SU-DHL-6 (cell line): ENCODE measurements at regions not wholly inside any gene's neighbourhood (a gene's known extent, or its start where the extent isn't known, plus 50 kb on each side); places are given as distances from the start of the nearest gene placed in this dataset.

Experiments used
- H2AFZ ChIP-seq: fragments of 200-600 bp; sonication (generic); 2 replicates; pipeline ENCODE4 v1.6.1; 2014; ENCODE audit warnings: low read depth, mild to moderate bottlenecking, moderate library complexity, mixed read lengths, antibody characterized with exemption, low read length; ENCODE audit not compliant: severe bottlenecking
- H3F3A ChIP-seq: fragments of 200-600 bp; shearing (Covaris generic); 2 replicates; pipeline ENCODE4 v1.6.0; 2016; ENCODE audit warnings: antibody characterized with exemption, mild to moderate bottlenecking; ENCODE audit not compliant: insufficient read depth
- H3K27ac ChIP-seq: fragments of 200-600 bp; sonication (generic); 2 replicates; pipeline ENCODE4 v1.5.1; 2016; ENCODE audit warnings: low read depth, mild to moderate bottlenecking, low read length, moderate library complexity, mixed read lengths
- H3K27me3 ChIP-seq: fragments of 200-600 bp; sonication (generic), shearing (Covaris generic); 2 replicates; pipeline ENCODE4 v1.6.0; 2014; ENCODE audit warnings: mild to moderate bottlenecking, low read length
- H3K36me3 ChIP-seq: fragments of 200-600 bp; sonication (generic); 2 replicates; pipeline ENCODE4 v1.6.1; 2014; ENCODE audit warnings: mild to moderate bottlenecking, low read length, mixed read lengths
- H3K4me2 ChIP-seq: fragments of 300-600, 200-600 bp; shearing (Covaris generic), sonication (generic); 2 replicates; pipeline ENCODE4 v1.6.0; 2014; ENCODE audit warnings: low read length, low read depth, mild to moderate bottlenecking; ENCODE audit not compliant: poor library complexity, severe bottlenecking
- H3K4me3 ChIP-seq: fragments of 200-600 bp; sonication (generic); 2 replicates; pipeline ENCODE4 v1.5.1; 2014; ENCODE audit warnings: antibody characterized with exemption, low read length, mild to moderate bottlenecking, mixed read lengths; ENCODE audit not compliant: insufficient read depth, poor library complexity, severe bottlenecking
- H3K79me2 ChIP-seq: fragments of 200-600 bp; sonication (generic); 2 replicates; pipeline ENCODE4 v1.6.1; 2014; ENCODE audit warnings: mild to moderate bottlenecking, low read length, moderate library complexity; ENCODE audit not compliant: insufficient read depth
- H3K9ac ChIP-seq: fragments of 200-600 bp; sonication (generic); 2 replicates; pipeline ENCODE4 v1.7.0; 2014; ENCODE audit warnings: mild to moderate bottlenecking, low read length
- H3K9me2 ChIP-seq: fragments of 200-600 bp; sonication (generic); replicated peaks from 2 replicates; pipeline ENCODE4 v1.6.1; 2014; ENCODE audit warnings: low read length; ENCODE audit not compliant: insufficient read depth
- H3K9me3 ChIP-seq: fragments of 200-600 bp; sonication (generic); 2 replicates; pipeline ENCODE4 v1.6.1; 2014; ENCODE audit warnings: low read length, mixed read lengths; ENCODE audit not compliant: insufficient read depth
- H4K20me1 ChIP-seq: fragments of 200-600 bp; sonication (generic); 2 replicates; pipeline ENCODE4 v1.6.1; 2014; ENCODE audit warnings: low read depth, mild to moderate bottlenecking, antibody characterized with exemption, low read length, moderate library complexity, mixed read lengths
- CTCF ChIP-seq: fragments of 200-600 bp; sonication (generic); IDR thresholded peaks from one replicate; pipeline ENCODE4 v1.5.1; 2017; ENCODE audit warnings: antibody characterized with exemption, mild to moderate bottlenecking, low read length, moderate library complexity; ENCODE audit not compliant: insufficient read depth, poor library complexity, severe bottlenecking
- EZH2phosphoT487 ChIP-seq: fragments of 200-600 bp; sonication (generic), shearing (Covaris generic); conservative IDR thresholded peaks from 2 replicates; pipeline ENCODE4 v1.6.1; 2018; ENCODE audit warnings: mild to moderate bottlenecking, antibody characterized with exemption, low read length, moderate library complexity, mixed read lengths

GRCh38 chr1:201598973-201599372 is 60.0 kb downstream of the NAV1 start:
- no peaks in the 10 kb centered on the region for H3K79me2 ChIP-seq
- H3F3A ChIP-seq = no peaks in the 10 kb centered on the region
- no peaks in the 10 kb centered on the region for H3K9me2 ChIP-seq
- no peak overlapping the region for H3K4me2 ChIP-seq
- H3K9me3 ChIP-seq = no peaks in the 10 kb centered on the region
- no peak overlapping the region for H3K27ac ChIP-seq
- H3K36me3 ChIP-seq = no peaks in the 10 kb centered on the region
- H3K4me3 ChIP-seq = no peak overlapping the region
- no peak overlapping the region for H2AFZ ChIP-seq
- TF ChIP-seq EZH2phosphoT487 = no peak
- TF ChIP-seq CTCF = no peak
- H4K20me1 ChIP-seq = no peaks in the 10 kb centered on the region
- no peak overlapping the region for H3K9ac ChIP-seq
- H3K27me3 ChIP-seq = no peaks in the 10 kb centered on the region; the same call in 1 of the 2 replicates

GRCh38 chr1:201599548-201599947 is 60.6 kb downstream of the NAV1 start:
- Histone ChIP-seq H3K4me3 (no peak overlapping the region), H3K9me3 (no peaks in the 10 kb centered on the region), H3K4me2 (no peak overlapping the region), H3K27me3 (no peaks in the 10 kb centered on the region; the same call in 1 of the 2 replicates), H3K9ac (no peak overlapping the region), H4K20me1 (no peaks in the 10 kb centered on the region), H3F3A (no peaks in the 10 kb centered on the region), H3K9me2 (no peaks in the 10 kb centered on the region), H3K36me3 (no peaks in the 10 kb centered on the region), H2AFZ (no peak overlapping the region), H3K79me2 (no peaks in the 10 kb centered on the region), H3K27ac (no peak overlapping the region)
- TF ChIP-seq CTCF = no peak
- TF ChIP-seq EZH2phosphoT487 = no peak

- no peak for TF ChIP-seq EZH2phosphoT487
- no peak for TF ChIP-seq CTCF
- Histone ChIP-seq H3K9ac (no peak overlapping the region), H4K20me1 (no peaks in the 10 kb centered on the region), H2AFZ (no peak overlapping the region), H3K9me2 (no peaks in the 10 kb centered on the region), H3K27me3 (no peaks in the 10 kb centered on the region; the same call in 1 of the 2 replicates), H3K9me3 (no peaks in the 10 kb centered on the region), H3K36me3 (no peaks in the 10 kb centered on the region), H3K4me2 (no peak overlapping the region), H3K4me3 (no peak overlapping the region), H3K79me2 (no peaks in the 10 kb centered on the region), H3K27ac (no peak overlapping the region), H3F3A (no peaks in the 10 kb centered on the region)
Observed at GRCh38 chr1:201602413-201603265, 63.7 kb downstream of the NAV1 start.
